Mesendoderm (in vitro differentiated cells): ENCODE measurements at regions not wholly inside any gene's neighbourhood (a gene's known extent, or its start where the extent isn't known, plus 50 kb on each side); places are given as distances from the start of the nearest gene placed in this dataset.

Experiments
- DNase-seq: peaks from one replicate; pipeline ENCODE4 v3.0.0; 2013
- H2AK5ac ChIP-seq: 2 replicates; pipeline ENCODE4 v1.6.1; 2013; ENCODE audit warnings: low read length, inconsistent platforms
- H2BK120ac ChIP-seq: 2 replicates; pipeline ENCODE4 v1.6.1; 2013; ENCODE audit warnings: low read depth, mild to moderate bottlenecking, low read length, moderate library complexity, mixed read lengths
- H2BK15ac ChIP-seq: replicated peaks from 2 replicates; pipeline ENCODE4 v1.6.1; 2013; ENCODE audit warnings: low read depth, mild to moderate bottlenecking, moderate library complexity
- H2BK5ac ChIP-seq: 2 replicates; pipeline ENCODE4 v1.6.1; 2013; ENCODE audit warnings: low read length, inconsistent platforms
- H3K18ac ChIP-seq: 2 replicates; pipeline ENCODE4 v1.6.1; 2013; ENCODE audit warnings: mild to moderate bottlenecking, low read length, mixed read lengths
- H3K23ac ChIP-seq: one replicate; pipeline ENCODE4 v1.6.1; 2013; ENCODE audit warnings: low read length
- H3K27ac ChIP-seq: 2 replicates; pipeline ENCODE4 v1.5.1; 2013; ENCODE audit warnings: low read depth, mild to moderate bottlenecking, inconsistent platforms, low read length, moderate library complexity
- H3K27me3 ChIP-seq: 2 replicates; pipeline ENCODE4 v1.6.1; 2013; ENCODE audit warnings: low read length, control low read depth, mild to moderate bottlenecking, inconsistent platforms; ENCODE audit not compliant: insufficient read depth, poor library complexity
- H3K36me3 ChIP-seq: 2 replicates; pipeline ENCODE4 v1.6.1; 2013; ENCODE audit warnings: low read length, inconsistent platforms; ENCODE audit not compliant: control insufficient read depth, insufficient read depth
- H3K4ac ChIP-seq: one replicate; pipeline ENCODE4 v1.6.1; 2013; ENCODE audit warnings: low read depth, mild to moderate bottlenecking, low read length, moderate library complexity
- H3K4me1 ChIP-seq: 2 replicates; pipeline ENCODE4 v1.6.1; 2013; ENCODE audit warnings: low read depth, low read length, inconsistent platforms; ENCODE audit not compliant: control insufficient read depth
- H3K4me2 ChIP-seq: 2 replicates; pipeline ENCODE4 v1.6.1; 2013; ENCODE audit warnings: low read length
- H3K4me3 ChIP-seq: 2 replicates; pipeline ENCODE4 v1.5.1; 2013; ENCODE audit warnings: mild to moderate bottlenecking, low read length
- H3K56ac ChIP-seq: one replicate; pipeline ENCODE4 v1.6.1; 2013; ENCODE audit warnings: low read length
- H3K79me1 ChIP-seq: 2 replicates; pipeline ENCODE4 v1.6.1; 2013; ENCODE audit warnings: low read length, inconsistent platforms
- H3K79me2 ChIP-seq: 2 replicates; pipeline ENCODE4 v1.6.1; 2013; ENCODE audit warnings: mild to moderate bottlenecking, low read length; ENCODE audit not compliant: control insufficient read depth, insufficient read depth
- H3K9ac ChIP-seq: 2 replicates; pipeline ENCODE4 v1.6.1; 2013; ENCODE audit warnings: low read length, inconsistent platforms
- H4K5ac ChIP-seq: one replicate; pipeline ENCODE4 v1.6.1; 2013; ENCODE audit warnings: low read length
- H4K8ac ChIP-seq: one replicate; pipeline ENCODE4 v1.6.1; 2013; ENCODE audit warnings: low read depth, mild to moderate bottlenecking, control low read depth, low read length, moderate library complexity
- WGBS: extraction: QIAGEN DNeasy Blood & Tissue Kit; methylation state at CpG from one replicate; pipeline ENCODE4 v1.1.7; 2013; ENCODE audit warnings: low lambda C conversion rate, missing lambda C conversion rate; ENCODE audit not compliant: insufficient coverage; ENCODE audit errors: extremely low coverage; 5-methylcytosine and 5-hydroxymethylcytosine counted together

DNA sequence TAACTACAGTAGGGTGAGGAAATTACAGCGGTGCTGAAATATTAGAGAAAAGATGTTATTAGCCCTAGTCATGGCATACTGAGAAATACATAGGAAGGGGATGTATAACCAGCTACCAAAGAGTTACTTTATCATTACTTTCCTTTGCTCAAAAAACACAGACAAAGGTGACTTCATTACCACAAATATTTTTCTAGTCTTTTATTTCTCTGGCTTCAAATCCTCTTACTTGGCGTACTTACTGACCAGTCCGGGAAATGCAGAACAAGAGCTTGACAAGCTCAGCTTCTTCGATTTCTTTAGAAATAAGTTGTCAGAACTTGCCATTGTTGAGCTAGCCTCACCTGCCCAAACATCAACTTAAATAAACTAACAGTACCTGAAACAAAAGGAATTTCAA lies 142.1 kb upstream of the TMCO5A start:
- no peak overlapping the region for H2BK120ac ChIP-seq
- H3K18ac ChIP-seq = no peak overlapping the region
- no peak overlapping the region for H3K4ac ChIP-seq
- H2AK5ac ChIP-seq = no peak overlapping the region
- H3K23ac ChIP-seq = no peak overlapping the region
- no peak overlapping the region for H2BK15ac ChIP-seq
- no peak overlapping the region for H2BK5ac ChIP-seq
- H4K8ac ChIP-seq = no peak overlapping the region
- H3K79me1 ChIP-seq = no peaks in the 10 kb centered on the region
- no peaks in the 10 kb centered on the region for H3K79me2 ChIP-seq
- H3K4me2 ChIP-seq = no peak overlapping the region
- H3K27me3 ChIP-seq = no peaks in the 10 kb centered on the region
- no peak overlapping the region for H4K5ac ChIP-seq
- DNase-seq = no peak
- no peak overlapping the region for H3K4me3 ChIP-seq
- H3K9ac ChIP-seq = no peak overlapping the region
- no CpG with 5 or more reads among the region's 4 CpGs for WGBS
- H3K27ac ChIP-seq = no peak overlapping the region
- no peaks in the 10 kb centered on the region for H3K4me1 ChIP-seq
- H3K56ac ChIP-seq = no peak overlapping the region
- H3K36me3 ChIP-seq = no peaks in the 10 kb centered on the region

DNA sequence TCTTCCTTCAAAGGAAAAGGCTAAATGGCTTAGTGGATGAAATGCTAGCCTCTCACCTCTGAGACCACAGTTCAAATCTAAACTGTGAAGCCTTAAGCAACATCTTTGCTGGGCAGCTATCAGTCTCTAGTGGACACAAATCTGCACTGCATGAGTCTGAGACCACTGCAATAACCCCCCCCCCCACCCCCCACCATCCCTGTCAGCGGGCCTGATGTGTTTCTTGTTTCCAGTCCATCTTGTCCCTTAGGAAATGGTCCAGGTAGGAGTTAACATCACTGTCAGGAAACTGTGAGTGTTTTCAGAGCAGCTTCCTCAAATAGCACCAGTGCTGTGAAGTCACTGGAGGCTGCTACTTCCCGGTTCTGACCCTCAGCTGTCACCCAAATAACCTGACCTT lies 140.6 kb upstream of the TMCO5A start:
- no peaks in the 10 kb centered on the region for H3K79me2 ChIP-seq
- no peak overlapping the region for H2BK5ac ChIP-seq
- H3K4me3 ChIP-seq = no peak overlapping the region
- no peaks in the 10 kb centered on the region for H3K79me1 ChIP-seq
- WGBS = no CpG with 5 or more reads among the region's 2 CpGs
- H2BK120ac ChIP-seq = no peak overlapping the region
- no peak overlapping the region for H3K56ac ChIP-seq
- no peaks in the 10 kb centered on the region for H3K4me1 ChIP-seq
- H3K27me3 ChIP-seq = no peaks in the 10 kb centered on the region
- no peaks in the 10 kb centered on the region for H3K36me3 ChIP-seq
- no peak overlapping the region for H4K5ac ChIP-seq
- H3K4me2 ChIP-seq = no peak overlapping the region
- H3K9ac ChIP-seq = no peak overlapping the region
- H2BK15ac ChIP-seq = no peak overlapping the region
- H3K23ac ChIP-seq = no peak overlapping the region
- H3K18ac ChIP-seq = no peak overlapping the region
- H3K4ac ChIP-seq = no peak overlapping the region
- no peak overlapping the region for H2AK5ac ChIP-seq
- DNase-seq = peak; percentile 53
- H3K27ac ChIP-seq = no peak overlapping the region
- no peak overlapping the region for H4K8ac ChIP-seq

DNA sequence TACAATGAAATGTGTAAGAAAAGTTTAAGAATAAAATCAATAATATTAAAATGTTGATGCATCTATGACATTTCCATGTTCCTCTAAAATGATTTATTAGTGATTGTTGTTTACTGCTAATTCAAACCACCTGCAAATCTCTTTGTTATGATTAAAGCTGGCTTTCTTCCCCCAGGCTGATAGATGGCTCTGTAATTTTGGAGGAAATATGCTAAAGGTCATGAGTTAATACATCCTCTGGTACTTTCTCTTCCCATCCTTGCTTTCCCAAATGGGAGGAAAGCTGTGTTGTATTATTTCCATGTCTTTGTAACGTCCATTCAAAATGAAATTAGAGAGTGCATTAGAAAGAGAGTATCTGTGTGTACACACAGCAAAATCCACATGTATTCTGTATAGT lies 139.5 kb upstream of the TMCO5A start:
- Histone ChIP-seq H2BK15ac (no peak overlapping the region), H3K9ac (no peak overlapping the region), H3K79me2 (no peaks in the 10 kb centered on the region), H3K79me1 (no peaks in the 10 kb centered on the region), H3K27me3 (no peaks in the 10 kb centered on the region), H4K8ac (no peak overlapping the region), H2BK120ac (no peak overlapping the region), H3K56ac (no peak overlapping the region), H3K18ac (no peak overlapping the region), H2AK5ac (no peak overlapping the region), H3K36me3 (no peaks in the 10 kb centered on the region), H3K4me1 (no peaks in the 10 kb centered on the region), H4K5ac (no peak overlapping the region), H3K4me2 (no peak overlapping the region), H3K4me3 (no peak overlapping the region), H2BK5ac (no peak overlapping the region), H3K23ac (no peak overlapping the region), H3K27ac (no peak overlapping the region), H3K4ac (no peak overlapping the region)
- DNase-seq = no peak
- no CpG with 5 or more reads among the region's 1 CpG for WGBS

DNA sequence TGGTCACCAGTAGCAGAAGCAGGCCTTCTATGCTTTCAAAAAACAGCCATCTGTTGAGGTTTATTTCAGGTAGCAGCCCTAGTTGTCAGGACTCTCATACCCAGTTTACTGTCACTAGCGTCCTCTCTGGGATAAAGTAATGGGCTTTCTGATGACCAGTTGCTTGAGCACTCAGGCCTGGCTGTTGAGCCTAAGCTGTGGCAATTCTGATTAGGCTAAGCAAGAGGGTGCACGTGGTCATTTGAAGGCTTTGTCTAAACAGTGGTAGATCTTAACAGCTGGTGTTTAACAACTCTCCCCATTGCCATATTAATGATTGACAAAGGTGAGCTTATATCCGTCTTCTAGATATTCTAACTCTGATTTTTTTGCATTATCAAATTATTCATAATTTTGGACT lies 132.9 kb upstream of the TMCO5A start:
- H3K23ac ChIP-seq = no peak overlapping the region
- H3K9ac ChIP-seq = no peak overlapping the region
- DNase-seq = no peak
- no peaks in the 10 kb centered on the region for H3K27me3 ChIP-seq
- H2AK5ac ChIP-seq = no peak overlapping the region
- no peak overlapping the region for H3K56ac ChIP-seq
- H3K27ac ChIP-seq = no peak overlapping the region
- H3K18ac ChIP-seq = no peak overlapping the region
- no peaks in the 10 kb centered on the region for H3K79me1 ChIP-seq
- H2BK120ac ChIP-seq = no peak overlapping the region
- no peaks in the 10 kb centered on the region for H3K4me1 ChIP-seq
- H3K36me3 ChIP-seq = no peaks in the 10 kb centered on the region
- no peak overlapping the region for H2BK5ac ChIP-seq
- no peak overlapping the region for H2BK15ac ChIP-seq
- WGBS = no CpG with 5 or more reads among the region's 3 CpGs
- H3K79me2 ChIP-seq = no peaks in the 10 kb centered on the region
- no peak overlapping the region for H4K5ac ChIP-seq
- H3K4me3 ChIP-seq = no peak overlapping the region
- H4K8ac ChIP-seq = no peak overlapping the region
- H3K4ac ChIP-seq = no peak overlapping the region
- no peak overlapping the region for H3K4me2 ChIP-seq

DNA sequence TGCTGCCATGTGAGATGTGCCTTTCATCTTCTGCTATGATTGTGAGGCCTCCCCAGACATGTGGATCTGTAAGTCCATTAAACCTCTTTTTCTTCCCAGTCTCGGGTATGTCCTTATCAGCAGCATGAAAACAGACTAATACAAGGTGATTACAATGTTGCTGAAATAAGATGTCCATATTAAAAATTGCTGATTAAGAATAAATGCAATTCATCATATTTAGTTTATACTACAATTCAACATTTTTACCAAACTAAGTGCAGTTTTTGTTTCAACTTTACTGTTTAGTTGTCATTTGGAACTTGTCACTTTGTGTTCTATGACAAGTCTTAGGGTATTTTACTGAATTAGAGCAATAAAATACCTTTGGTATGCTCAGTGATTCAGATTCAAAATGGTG lies 127.6 kb upstream of the TMCO5A start:
- H2AK5ac ChIP-seq = no peak overlapping the region
- H3K4ac ChIP-seq = no peak overlapping the region
- H4K5ac ChIP-seq = no peak overlapping the region
- H2BK120ac ChIP-seq = no peak overlapping the region
- H3K9ac ChIP-seq = no peak overlapping the region
- H3K79me2 ChIP-seq = no peaks in the 10 kb centered on the region
- DNase-seq = no peak
- H3K23ac ChIP-seq = no peak overlapping the region
- H3K4me3 ChIP-seq = no peak overlapping the region
- H3K79me1 ChIP-seq = no peaks in the 10 kb centered on the region
- no peak overlapping the region for H2BK15ac ChIP-seq
- no CpG with 5 or more reads among the region's 1 CpG for WGBS
- H4K8ac ChIP-seq = no peak overlapping the region
- H2BK5ac ChIP-seq = no peak overlapping the region
- no peak overlapping the region for H3K4me2 ChIP-seq
- no peaks in the 10 kb centered on the region for H3K36me3 ChIP-seq
- no peaks in the 10 kb centered on the region for H3K4me1 ChIP-seq
- H3K27me3 ChIP-seq = no peaks in the 10 kb centered on the region
- no peak overlapping the region for H3K27ac ChIP-seq
- no peak overlapping the region for H3K56ac ChIP-seq
- H3K18ac ChIP-seq = no peak overlapping the region

DNA sequence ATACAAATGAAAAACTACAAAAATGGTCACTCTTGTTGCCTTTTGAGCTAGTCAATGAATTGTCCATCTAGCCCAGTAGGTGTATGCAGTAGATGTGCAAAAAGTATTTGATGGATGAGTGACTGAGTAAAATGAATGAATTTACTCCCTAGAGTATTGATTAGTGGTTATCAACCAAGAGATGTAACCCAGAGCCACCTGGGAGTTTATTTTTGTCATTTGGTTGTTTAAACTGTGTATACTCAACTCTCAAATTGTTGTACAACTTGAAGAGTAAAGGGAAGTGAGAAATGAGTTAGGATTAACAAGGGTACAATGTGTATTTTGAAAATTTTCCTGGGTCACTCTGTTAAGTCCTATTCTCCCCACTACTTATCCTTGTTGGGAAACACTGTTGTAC lies 124.1 kb upstream of the TMCO5A start:
- H3K4ac ChIP-seq = no peak overlapping the region
- H3K4me2 ChIP-seq = no peak overlapping the region
- no peak overlapping the region for H2BK15ac ChIP-seq
- peaks cover 2% of the 10 kb centered on the region for H3K4me1 ChIP-seq
- H3K27me3 ChIP-seq = no peaks in the 10 kb centered on the region
- H2BK120ac ChIP-seq = no peak overlapping the region
- no peak overlapping the region for H3K27ac ChIP-seq
- DNase-seq = no peak
- H3K9ac ChIP-seq = no peak overlapping the region
- no peak overlapping the region for H3K56ac ChIP-seq
- H3K79me1 ChIP-seq = no peaks in the 10 kb centered on the region
- H4K8ac ChIP-seq = no peak overlapping the region
- no peak overlapping the region for H3K18ac ChIP-seq
- no peak overlapping the region for H3K23ac ChIP-seq
- no peak overlapping the region for H2AK5ac ChIP-seq
- H2BK5ac ChIP-seq = no peak overlapping the region
- no peaks in the 10 kb centered on the region for H3K36me3 ChIP-seq
- no peak overlapping the region for H4K5ac ChIP-seq
- no peak overlapping the region for H3K4me3 ChIP-seq
- no peaks in the 10 kb centered on the region for H3K79me2 ChIP-seq
